ENCODE measurements at regions not wholly inside any gene's neighbourhood (a gene's known extent, or its start where the extent isn't known, plus 50 kb on each side); places are given as distances from the start of the nearest gene placed in this dataset.

- intact Hi-C loops (cut with micrococcal nuclease), result no loop called here
These were observed 235.2 kb upstream of the AKR1E2 start for GRCh38 chr10:4590807-4591206.

DNA sequence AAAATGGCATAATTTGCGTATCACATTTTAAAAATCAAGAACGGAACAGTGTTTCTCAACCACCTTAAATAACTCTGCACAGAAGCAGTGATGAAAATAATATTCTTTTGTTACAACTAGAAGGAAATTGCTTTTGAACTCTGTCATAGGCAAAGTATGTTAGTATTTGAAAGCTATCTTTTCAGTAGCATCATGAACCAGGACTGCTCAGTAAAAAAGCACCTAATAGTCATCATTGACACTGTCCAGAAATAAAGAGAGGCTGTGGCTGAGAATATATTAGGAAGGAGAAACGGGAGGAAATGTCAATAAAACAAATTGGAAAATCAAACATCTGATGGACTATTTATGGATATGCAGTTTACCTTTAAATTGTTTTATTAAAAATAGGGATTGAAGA is 237.2 kb upstream of the AKR1E2 start:
- intact Hi-C loops (cut with micrococcal nuclease), result no loop called here

DNA sequence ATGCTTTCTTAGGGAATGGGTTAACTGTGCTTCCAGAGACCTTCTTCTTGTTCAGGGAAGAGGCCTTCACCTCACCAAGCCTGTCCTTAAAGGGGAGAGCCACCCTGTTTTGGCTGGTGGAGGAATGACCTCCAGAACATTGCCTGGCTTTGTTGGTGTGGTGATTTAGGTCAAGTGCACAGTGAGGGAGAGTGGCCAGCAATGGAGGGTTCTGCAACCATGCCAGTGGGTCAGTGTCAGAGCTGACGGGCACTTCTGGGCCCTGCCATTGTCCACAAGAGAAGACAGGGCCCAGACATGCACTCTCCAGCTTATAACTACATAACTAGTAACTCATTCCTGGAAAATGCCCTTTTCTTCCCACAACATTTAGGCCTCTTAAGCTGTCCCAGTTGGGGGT is 238.5 kb upstream of the AKR1E2 start:
- intact Hi-C loops (cut with micrococcal nuclease), result no loop called here

- intact Hi-C loops (cut with micrococcal nuclease), result no loop called here
These were observed 239.2 kb upstream of the AKR1E2 start for GRCh38 chr10:4586776-4587175.

GRCh38 chr10:4581929-4582328 is 244.1 kb upstream of the AKR1E2 start:
- intact Hi-C loops (cut with micrococcal nuclease), result no loop called here

DNA sequence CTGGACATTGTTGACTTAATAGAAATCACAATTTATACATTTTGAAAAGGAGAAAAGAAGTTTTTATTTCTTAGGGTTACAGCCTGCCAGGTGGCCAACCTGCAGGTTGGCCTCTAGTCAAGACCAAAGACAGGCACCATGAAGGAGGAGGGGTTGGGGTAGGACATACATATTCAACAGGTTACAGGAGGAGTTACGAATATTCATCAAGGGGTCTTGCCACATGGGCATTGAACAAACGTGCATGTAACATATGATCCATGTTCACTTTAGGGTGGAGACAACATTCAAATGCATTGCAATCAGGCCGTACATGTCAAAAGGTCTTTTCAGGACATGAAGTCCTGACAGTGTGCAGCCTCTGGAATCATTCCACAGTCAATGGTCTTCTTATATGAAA is 246.2 kb upstream of the AKR1E2 start:
- intact Hi-C loops (cut with micrococcal nuclease), result no loop called here

DNA sequence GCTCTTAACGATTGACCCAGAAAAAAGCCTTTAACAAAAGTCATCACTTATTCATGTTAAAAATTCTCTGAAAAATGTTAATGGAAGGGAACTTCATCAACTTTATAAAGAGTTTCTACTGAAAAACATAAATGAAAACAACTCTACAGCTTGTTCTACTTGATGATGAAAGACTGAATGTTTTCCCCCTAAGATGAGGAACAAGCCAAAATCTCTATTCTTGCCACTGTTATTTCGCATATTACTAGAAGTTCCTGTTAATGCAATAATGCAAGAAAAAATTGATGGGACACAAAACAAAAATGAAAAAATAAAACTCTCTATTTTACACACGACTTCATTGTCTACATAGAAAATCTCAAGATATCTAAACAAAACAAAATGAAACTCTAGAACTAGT is 249.8 kb upstream of the AKR1E2 start:
- intact Hi-C loops (cut with micrococcal nuclease), result no loop called here

DNA sequence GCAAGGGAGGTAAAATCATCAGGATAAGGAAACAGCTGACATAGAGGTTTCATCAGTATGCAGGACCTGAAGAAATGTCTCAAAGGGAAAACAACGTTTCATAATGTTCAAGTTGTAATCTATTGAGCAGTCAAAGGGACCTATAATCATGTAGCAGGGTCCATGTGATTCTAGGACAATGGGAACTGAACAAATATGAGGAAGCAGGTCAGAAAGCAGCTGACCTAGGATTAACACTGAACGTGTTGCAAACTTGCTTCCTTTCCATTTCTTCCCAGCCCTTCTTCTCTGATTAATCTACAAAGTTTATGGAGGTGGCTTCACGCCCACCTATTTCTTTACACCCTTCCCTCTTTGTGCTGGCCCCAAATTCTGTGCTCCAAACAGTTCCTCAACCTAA is 256.9 kb upstream of the AKR1E2 start:
- intact Hi-C loops (cut with micrococcal nuclease), result no loop called here

- intact Hi-C loops (cut with micrococcal nuclease), result no loop called here
These were observed 257.3 kb upstream of the AKR1E2 start for GRCh38 chr10:4568731-4569130.

- intact Hi-C loops (cut with micrococcal nuclease), result no loop called here
These were observed 257.9 kb upstream of the AKR1E2 start for GRCh38 chr10:4568086-4568485.

GRCh38 chr10:4567637-4568036 is 258.4 kb upstream of the AKR1E2 start:
- intact Hi-C loops (cut with micrococcal nuclease), result no loop called here

DNA sequence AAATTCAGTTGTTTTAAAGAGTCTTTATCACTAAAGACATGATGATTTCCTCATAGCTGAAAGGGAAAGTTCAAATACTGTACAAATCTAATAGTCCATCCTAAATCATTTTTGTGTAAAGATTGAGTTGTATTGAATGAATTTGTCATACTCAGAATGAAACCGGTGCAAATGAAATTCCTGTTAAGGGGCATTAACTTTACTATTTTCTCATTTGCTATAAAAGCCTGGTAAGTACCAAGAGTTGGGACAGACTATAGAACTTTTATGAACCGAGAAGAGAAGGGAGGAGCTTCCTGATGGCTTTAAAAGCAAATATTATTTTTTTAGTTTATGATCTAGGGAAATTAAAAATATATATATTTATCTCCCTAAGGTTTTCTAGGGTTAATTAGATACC is 260.0 kb upstream of the AKR1E2 start:
- intact Hi-C loops (cut with micrococcal nuclease), result no loop called here

DNA sequence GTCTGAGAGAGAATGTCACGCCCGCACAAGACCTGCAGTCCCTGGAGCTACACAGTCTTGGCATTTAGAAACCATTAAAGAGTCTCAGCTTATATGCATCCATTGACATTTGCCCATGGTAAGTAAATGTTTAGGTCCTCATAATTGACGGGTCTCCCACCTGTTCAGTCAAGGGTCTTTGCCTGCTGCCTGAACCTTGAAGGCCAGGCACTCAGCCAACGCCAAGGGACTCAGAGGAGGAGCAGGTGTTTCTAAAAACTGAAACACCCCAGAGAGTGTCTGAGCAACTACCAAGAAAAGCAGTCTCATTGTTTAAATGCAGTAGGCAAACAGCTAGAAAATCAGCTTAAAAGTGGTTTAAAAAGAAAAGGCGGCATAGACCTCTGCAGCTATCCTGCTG is 264.7 kb upstream of the AKR1E2 start:
- intact Hi-C loops (cut with micrococcal nuclease), result no loop called here

GRCh38 chr10:4557469-4557868 is 268.5 kb upstream of the AKR1E2 start:
- intact Hi-C loops (cut with micrococcal nuclease), result no loop called here

DNA sequence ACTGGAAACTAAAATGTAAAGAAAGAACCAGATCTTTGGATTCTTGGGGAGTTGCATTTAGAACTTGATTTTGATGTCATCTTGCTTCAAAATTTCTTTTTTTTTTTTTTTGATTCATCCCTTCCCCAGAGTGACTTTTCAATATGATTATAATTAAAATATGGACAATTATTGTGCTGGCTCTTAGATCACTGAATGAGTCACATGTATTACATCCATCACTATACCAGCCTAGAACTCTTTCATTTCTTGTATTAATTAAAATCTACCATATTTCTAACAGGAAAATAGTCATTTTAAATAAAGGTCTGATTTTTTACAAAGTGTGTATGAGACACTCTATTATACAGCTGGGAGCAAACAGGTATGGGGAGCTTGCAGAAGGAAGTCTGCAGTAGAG is 269.5 kb upstream of the AKR1E2 start:
- intact Hi-C loops (cut with micrococcal nuclease), result no loop called here

DNA sequence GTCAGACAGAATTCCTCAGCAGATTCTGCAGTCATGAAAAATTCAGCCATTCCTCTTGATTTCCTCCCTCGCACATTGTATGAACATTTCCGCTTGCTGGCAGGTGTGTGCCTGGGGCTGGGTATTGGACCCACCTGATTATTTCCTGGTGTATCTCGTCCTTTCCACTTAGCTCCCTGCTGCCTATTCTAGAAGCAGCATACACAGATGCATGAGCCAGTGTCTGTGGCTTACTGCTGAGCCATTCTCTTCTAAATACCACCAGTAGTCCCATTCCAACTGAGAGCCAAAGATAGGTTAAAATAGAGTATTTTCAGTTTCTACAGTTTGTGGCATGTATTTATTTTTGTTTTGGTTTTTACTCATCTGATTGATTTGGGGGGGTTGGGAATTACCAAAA is 270.1 kb upstream of the AKR1E2 start:
- intact Hi-C loops (cut with micrococcal nuclease), result no loop called here

GRCh38 chr10:4549139-4549653 is 276.8 kb upstream of the AKR1E2 start:
- intact Hi-C loops (cut with micrococcal nuclease), result no loop called here

- intact Hi-C loops (cut with micrococcal nuclease), result no loop called here
These were observed 279.1 kb upstream of the AKR1E2 start for GRCh38 chr10:4546931-4547330.

GRCh38 chr10:4546500-4546899 is 279.5 kb upstream of the AKR1E2 start:
- intact Hi-C loops (cut with micrococcal nuclease), result no loop called here

DNA sequence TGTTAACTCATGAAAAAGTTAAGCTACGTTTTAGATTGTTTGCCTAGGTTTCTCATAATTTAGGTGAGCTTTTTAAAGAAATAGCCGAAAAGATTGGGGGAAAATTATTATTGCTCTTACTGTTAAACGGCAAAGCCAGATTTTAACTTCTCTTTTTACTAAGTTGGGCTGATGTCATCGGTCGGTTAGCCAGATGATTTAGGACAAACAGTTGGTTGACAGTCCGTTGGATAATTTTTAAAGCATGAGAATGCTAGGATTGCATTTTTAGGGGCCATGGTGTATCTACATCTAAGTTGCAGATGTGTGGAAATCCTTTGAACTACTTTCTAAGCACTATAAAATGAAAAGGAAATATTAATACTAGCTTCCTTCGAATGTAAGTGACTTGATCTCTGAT is 280.9 kb upstream of the AKR1E2 start:
- intact Hi-C loops (cut with micrococcal nuclease), result no loop called here

- intact Hi-C loops (cut with micrococcal nuclease), result no loop called here
These were observed 282.0 kb upstream of the AKR1E2 start for GRCh38 chr10:4543938-4544533.

DNA sequence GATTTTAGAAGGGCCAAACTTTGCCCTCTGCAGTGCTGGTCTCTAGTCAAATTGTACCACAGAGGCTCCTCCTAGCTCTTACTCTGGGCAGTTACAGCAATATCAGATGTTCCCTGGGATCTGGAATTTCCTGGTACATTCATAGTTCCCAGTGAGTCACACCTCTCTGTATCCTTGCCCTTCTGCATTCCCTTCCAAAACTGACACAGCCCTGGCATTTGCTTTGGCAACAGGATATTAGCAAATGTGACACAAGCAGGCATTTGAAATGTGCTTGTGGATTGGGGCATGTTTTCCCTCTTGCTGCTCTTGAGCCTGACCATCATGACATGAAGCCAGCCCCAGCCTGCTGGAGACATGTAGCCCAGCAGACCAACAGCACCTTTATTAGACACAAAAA is 284.7 kb upstream of the AKR1E2 start:
- intact Hi-C loops (cut with micrococcal nuclease), result no loop called here

DNA sequence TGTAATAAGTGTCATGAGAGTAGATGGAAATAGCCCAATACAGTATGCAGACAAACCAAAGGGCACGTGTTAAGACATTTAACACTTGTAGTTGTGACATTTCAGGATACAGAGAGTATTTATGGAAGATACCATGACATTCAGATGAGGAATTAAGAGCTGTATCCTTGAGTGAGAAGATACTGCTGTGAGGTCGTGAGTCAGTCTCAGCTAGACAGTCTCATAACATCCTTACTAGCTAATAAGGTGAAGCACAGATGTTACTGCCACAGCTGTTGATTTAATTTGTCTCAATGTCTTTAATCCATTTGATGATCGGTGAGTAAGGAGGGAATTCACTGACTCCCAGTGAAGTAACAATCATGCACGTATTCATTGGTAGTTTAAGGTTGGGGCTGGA is 288.0 kb upstream of the AKR1E2 start:
- intact Hi-C loops (cut with micrococcal nuclease), result no loop called here

- intact Hi-C loops (cut with micrococcal nuclease), result no loop called here
These were observed 290.5 kb upstream of the AKR1E2 start for GRCh38 chr10:4535521-4535920.
